Endothelial cell of umbilical vein (primary cell): ENCODE measurements at regions not wholly inside any gene's neighbourhood (a gene's known extent, or its start where the extent isn't known, plus 50 kb on each side); places are given as distances from the start of the nearest gene placed in this dataset.

Experiments used
- BruUV-seq: library from RNA; stranded (reverse); fragments of 400-500 nt; replicated peaks from 2 replicates; lab custom pipeline; 2021; lab: Mats Ljungman, UMichigan
- CTCF ChIA-PET: fragments of 300-600, 350-600 bp; sonication (Branson Sonifier 250); formaldehyde crosslinking; loops from one replicate; lab custom pipeline; 2021; ENCODE audit warnings: antibody characterized with exemption, inconsistent platforms; lab: Charles Lee
- POLR2A ChIA-PET: fragments of 300-600, 350-600 bp; sonication (Branson Sonifier 250); formaldehyde crosslinking; loops from one replicate; lab custom pipeline; 2021; ENCODE audit warnings: antibody characterized with exemption, inconsistent platforms; lab: Charles Lee
- DNase-seq: peaks from one replicate; pipeline ENCODE4 v3.0.0-alpha.2; 2011; ENCODE audit warnings: low read depth, low spot score
- FAIRE-seq: peaks from 2 replicates; lab custom pipeline; 2011; peaks lifted over from hg19 to GRCh38; lab: Jason Lieb, UNC
- H2AFZ ChIP-seq: 2 replicates; pipeline ENCODE4 v1.6.0; 2012; ENCODE audit warnings: low read depth, low read length, control low read depth, inconsistent platforms
- H3K27ac ChIP-seq: 2 replicates; pipeline ENCODE4 v1.5.1; 2011; ENCODE audit warnings: low read depth, mild to moderate bottlenecking, control low read depth, low read length, moderate library complexity; ENCODE audit not compliant: insufficient read depth
- H3K27me3 ChIP-seq, 2 experiments: 2 replicates each; pipeline versions ENCODE4 v1.6.0 to v1.6.1; 2011; ENCODE audit warnings: low read length in 2 of 2, mixed read lengths in 1 of 2; ENCODE audit not compliant: control insufficient read depth in 2 of 2, insufficient read depth in 2 of 2
- H3K36me3 ChIP-seq, 2 experiments: 2 replicates in 1 of 2; 3 replicates in 1 of 2; pipeline ENCODE4 v1.5.1; 2011; ENCODE audit warnings: low read length in 2 of 2, mild to moderate bottlenecking in 1 of 2, moderate library complexity in 1 of 2; ENCODE audit not compliant: control insufficient read depth in 2 of 2, insufficient read depth in 2 of 2; ENCODE audit errors: extremely low read depth in 1 of 2
- H3K4me1 ChIP-seq: 3 replicates; pipeline ENCODE4 v1.5.1; 2011; ENCODE audit warnings: mild to moderate bottlenecking, low read length; ENCODE audit not compliant: control insufficient read depth, insufficient read depth; ENCODE audit errors: extremely low read depth
- H3K4me2 ChIP-seq: 2 replicates; pipeline ENCODE4 v1.6.1; 2011; ENCODE audit warnings: low read length, control low read depth, mixed read lengths; ENCODE audit not compliant: insufficient read depth
- H3K4me3 ChIP-seq, 3 experiments: fragments of 200-600 bp in 1 of 3; sonication (generic), shearing (Covaris generic) in 1 of 3; replicated peaks in 1 of 3; 2 replicates each; pipeline ENCODE4 v1.5.1; 2011 to 2016; ENCODE audit warnings: control low read depth in 3 of 3, low read length in 3 of 3, mild to moderate bottlenecking in 2 of 3, inconsistent platforms in 1 of 3, low read depth in 1 of 3, moderate library complexity in 1 of 3; ENCODE audit not compliant: insufficient read depth in 1 of 3
- H3K79me2 ChIP-seq: 2 replicates; pipeline ENCODE4 v1.6.0; 2012; ENCODE audit warnings: low read length, inconsistent platforms; ENCODE audit not compliant: control insufficient read depth, insufficient read depth
- H3K9ac ChIP-seq: replicated peaks from 2 replicates; pipeline ENCODE3; 2011; ENCODE audit warnings: low read length, control low read depth; ENCODE audit not compliant: insufficient read depth; ENCODE audit errors: extremely low read depth
- H3K9me1 ChIP-seq: replicated peaks from 3 replicates; pipeline ENCODE4 v1.6.0; 2011; ENCODE audit warnings: mild to moderate bottlenecking, low read length; ENCODE audit not compliant: control insufficient read depth, insufficient read depth; ENCODE audit errors: extremely low read depth
- H3K9me3 ChIP-seq: replicated peaks from 2 replicates; pipeline ENCODE4 v1.5.1; 2012; ENCODE audit warnings: low read length, inconsistent platforms; ENCODE audit not compliant: control insufficient read depth, insufficient read depth
- H4K20me1 ChIP-seq: replicated peaks from 2 replicates; pipeline ENCODE3; 2011; ENCODE audit warnings: mild to moderate bottlenecking, low read length; ENCODE audit not compliant: control insufficient read depth, insufficient read depth; ENCODE audit errors: extremely low read depth
- EZH2 ChIP-seq: IDR thresholded peaks from 2 replicates; pipeline ENCODE4 v1.6.1; 2012; ENCODE audit warnings: borderline replicate concordance, low read depth, mild to moderate bottlenecking, moderate library complexity, low read length, inconsistent platforms; ENCODE audit not compliant: severe bottlenecking
- FOS ChIP-seq: IDR thresholded peaks from 2 replicates; pipeline ENCODE4 v1.6.1; 2011; ENCODE audit warnings: mild to moderate bottlenecking, low read length, moderate library complexity, borderline replicate concordance; ENCODE audit not compliant: insufficient read depth
- GATA2 ChIP-seq: IDR thresholded peaks from 2 replicates; pipeline ENCODE4 v1.7.0; 2011; ENCODE audit warnings: low read depth, mild to moderate bottlenecking, moderate library complexity, mixed read lengths, low read length; ENCODE audit not compliant: insufficient read length, insufficient read depth
- JUN ChIP-seq: IDR thresholded peaks from 2 replicates; pipeline ENCODE4 v1.6.1; 2011; ENCODE audit warnings: borderline replicate concordance, low read depth; ENCODE audit not compliant: insufficient read length, insufficient read depth
- MYC ChIP-seq: IDR thresholded peaks from one replicate; pipeline ENCODE4 v1.6.1; 2011; ENCODE audit warnings: mild to moderate bottlenecking, low read depth, low read length
- POLR2A ChIP-seq: IDR thresholded peaks from 2 replicates; pipeline ENCODE4 v1.6.1; 2012; ENCODE audit warnings: low read depth, mild to moderate bottlenecking, control low read depth, low read length
- POLR2AphosphoS5 ChIP-seq: IDR thresholded peaks from 2 replicates; pipeline ENCODE4 v1.6.1; 2012; ENCODE audit warnings: low read depth, mild to moderate bottlenecking, control low read depth, low read length, moderate library complexity; ENCODE audit not compliant: insufficient read depth
- dilution Hi-C: fragments of 300-500 bp; cut with MboI; formaldehyde crosslinking; loops from one replicate; pipeline ENCODE4 v1.15.0; 2019; ENCODE audit warnings: low sequenced_read_pairs; ENCODE audit not compliant: extremely low pct_ligation_motif_present
- intact Hi-C: fragments of 100-400 bp; cut with micrococcal nuclease; formaldehyde crosslinking; loops from one replicate; pipeline ENCODE4 v1.10.0; 2022
- TF ChIP-seq, protein P1 (sequence below): IDR thresholded peaks from 2 replicates; pipeline ENCODE4 v1.6.1; 2011; ENCODE audit not compliant: insufficient read depth, insufficient read length
- TF ChIP-seq, protein P2 (sequence below), 2 donors: IDR thresholded peaks; 1 replicate in 1 of 2; 2 replicates in 1 of 2; pipeline ENCODE4 v1.5.1; 2011; ENCODE audit warnings: low read length in 2 of 2, mild to moderate bottlenecking in 2 of 2, moderate library complexity in 2 of 2, control low read depth in 1 of 2, inconsistent platforms in 1 of 2, low read depth in 1 of 2; ENCODE audit not compliant: insufficient read depth in 1 of 2; ENCODE audit errors: extremely low read depth in 1 of 2

- Histone ChIP-seq H3K27ac (no peak overlapping the region), H3K9ac (no peak overlapping the region), H3K36me3 (no peaks in the 10 kb centered on the region), H3K4me3 (no peak overlapping the region), H3K79me2 (no peaks in the 10 kb centered on the region), H4K20me1 (no peaks in the 10 kb centered on the region), H3K4me2 (no peak overlapping the region), H3K27me3 (peaks cover 0 to 1% of the 10 kb centered on the region in 2 experiments), H3K9me1 (no peaks in the 10 kb centered on the region), H3K4me1 (no peaks in the 10 kb centered on the region), H2AFZ (no peak overlapping the region), H3K9me3 (no peaks in the 10 kb centered on the region)
- DNase-seq (no peak), FAIRE-seq (no peak)
- POLR2A ChIA-PET, result no interaction called here
- intact Hi-C loops (loop anchor here (10.0 kb wide), 1 partner anchor 275 kb away; no protein-coding TSS in a partner anchor), dilution Hi-C loops (no loop called here)
- CTCF ChIA-PET, result no interaction called here
- no peak for TF ChIP-seq MYC
- TF ChIP-seq, protein P1, sequence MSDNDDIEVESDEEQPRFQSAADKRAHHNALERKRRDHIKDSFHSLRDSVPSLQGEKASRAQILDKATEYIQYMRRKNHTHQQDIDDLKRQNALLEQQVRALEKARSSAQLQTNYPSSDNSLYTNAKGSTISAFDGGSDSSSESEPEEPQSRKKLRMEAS, result no peak
- no peak for TF ChIP-seq GATA2
- TF ChIP-seq EZH2, result no peak
- TF ChIP-seq POLR2AphosphoS5, result no peak
- TF ChIP-seq POLR2A, result no peak
- no peak for TF ChIP-seq JUN
- no peak for TF ChIP-seq FOS
- TF ChIP-seq, protein P2, sequence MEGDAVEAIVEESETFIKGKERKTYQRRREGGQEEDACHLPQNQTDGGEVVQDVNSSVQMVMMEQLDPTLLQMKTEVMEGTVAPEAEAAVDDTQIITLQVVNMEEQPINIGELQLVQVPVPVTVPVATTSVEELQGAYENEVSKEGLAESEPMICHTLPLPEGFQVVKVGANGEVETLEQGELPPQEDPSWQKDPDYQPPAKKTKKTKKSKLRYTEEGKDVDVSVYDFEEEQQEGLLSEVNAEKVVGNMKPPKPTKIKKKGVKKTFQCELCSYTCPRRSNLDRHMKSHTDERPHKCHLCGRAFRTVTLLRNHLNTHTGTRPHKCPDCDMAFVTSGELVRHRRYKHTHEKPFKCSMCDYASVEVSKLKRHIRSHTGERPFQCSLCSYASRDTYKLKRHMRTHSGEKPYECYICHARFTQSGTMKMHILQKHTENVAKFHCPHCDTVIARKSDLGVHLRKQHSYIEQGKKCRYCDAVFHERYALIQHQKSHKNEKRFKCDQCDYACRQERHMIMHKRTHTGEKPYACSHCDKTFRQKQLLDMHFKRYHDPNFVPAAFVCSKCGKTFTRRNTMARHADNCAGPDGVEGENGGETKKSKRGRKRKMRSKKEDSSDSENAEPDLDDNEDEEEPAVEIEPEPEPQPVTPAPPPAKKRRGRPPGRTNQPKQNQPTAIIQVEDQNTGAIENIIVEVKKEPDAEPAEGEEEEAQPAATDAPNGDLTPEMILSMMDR (IDR thresholded peaks at IDR 0.05; ENCODE audit: extremely low read depth in 1 of 2, insufficient read depth in 1 of 2, low read depth in 1 of 2, low read length in 2 of 2), result no peak
- no TSS peak for BruUV-seq
Measured at GRCh38 chr6:144939921-144940320, 654.8 kb downstream of the UTRN start.
